H1 (cell line): ENCODE measurements at regions not wholly inside any gene's neighbourhood (a gene's known extent, or its start where the extent isn't known, plus 50 kb on each side); places are given as distances from the start of the nearest gene placed in this dataset.
A peak's percentile ranks its signal among the peaks of the same experiment; 100 is the strongest.

Source experiments
- CTCF ChIA-PET: fragments of 300-600 bp; sonication (Branson Sonifier 250); formaldehyde crosslinking; loops from one replicate; lab custom pipeline; 2021; ENCODE audit not compliant: partially characterized antibody; lab: Charles Lee
- POLR2A ChIA-PET: fragments of 300-600 bp; sonication (Branson Sonifier 250); formaldehyde crosslinking; loops from one replicate; lab custom pipeline; 2021; ENCODE audit warnings: inconsistent platforms; ENCODE audit not compliant: partially characterized antibody; lab: Charles Lee
- DNase-seq, 2 experiments: peaks; one replicate each; pipeline versions ENCODE4 v3.0.0 to v3.0.0-alpha.2; 2010 to 2022; ENCODE audit warnings: low spot score in 2 of 2, low read depth in 1 of 2, mixed read lengths in 1 of 2
- FAIRE-seq: peaks from 2 replicates; lab custom pipeline; 2011; peaks lifted over from hg19 to GRCh38; lab: Jason Lieb, UNC
- H2AFZ ChIP-seq: 2 replicates; pipeline ENCODE4 v1.8.1; 2012; ENCODE audit warnings: low read length, inconsistent platforms
- H2AK5ac ChIP-seq: 2 replicates; pipeline ENCODE4 v1.6.1; 2013; ENCODE audit warnings: low read depth, low read length
- H2BK120ac ChIP-seq: replicated peaks from 2 replicates; pipeline ENCODE3; 2013; ENCODE audit warnings: low read depth, low read length, inconsistent platforms
- H2BK12ac ChIP-seq: 2 replicates; pipeline ENCODE4 v1.6.1; 2013; ENCODE audit warnings: low read depth, low read length
- H2BK15ac ChIP-seq: 2 replicates; pipeline ENCODE4 v1.6.1; 2013; ENCODE audit warnings: low read length
- H2BK20ac ChIP-seq: 2 replicates; pipeline ENCODE4 v1.6.1; 2013; ENCODE audit warnings: low read length
- H2BK5ac ChIP-seq: 2 replicates; pipeline ENCODE4 v1.6.1; 2013; ENCODE audit warnings: low read depth, low read length
- H3K14ac ChIP-seq: 2 replicates; pipeline ENCODE4 v1.6.1; 2013; ENCODE audit warnings: inconsistent platforms; ENCODE audit not compliant: insufficient read length
- H3K18ac ChIP-seq: 2 replicates; pipeline ENCODE4 v1.6.1; 2013; ENCODE audit warnings: low read length; ENCODE audit errors: extremely low read depth
- H3K23ac ChIP-seq: 2 replicates; pipeline ENCODE4 v1.6.1; 2013; ENCODE audit warnings: inconsistent platforms; ENCODE audit not compliant: insufficient read length
- H3K23me2 ChIP-seq: 2 replicates; pipeline ENCODE4 v1.6.1; 2013; ENCODE audit warnings: low read depth, low read length
- H3K27ac ChIP-seq: 2 replicates; pipeline ENCODE4 v1.6.1; 2011; ENCODE audit warnings: low read depth, low read length, inconsistent platforms
- H3K27me3 ChIP-seq, 4 experiments: replicated peaks in 1 of 4; 1 replicate in 1 of 4; 2 replicates in 3 of 4; pipeline versions ENCODE4 v1.6.1 to v1.8.1; 2011 to 2013; ENCODE audit warnings: low read length in 3 of 4, mild to moderate bottlenecking in 3 of 4, inconsistent platforms in 2 of 4, mixed read lengths in 2 of 4, moderate library complexity in 1 of 4; ENCODE audit not compliant: control insufficient read depth in 3 of 4, insufficient read depth in 3 of 4; ENCODE audit errors: extremely low read depth in 1 of 4
- H3K36me3 ChIP-seq, 4 experiments: 2 replicates each; pipeline versions ENCODE4 v1.6.1 to v1.8.1; 2011 to 2013; ENCODE audit warnings: mild to moderate bottlenecking in 4 of 4, low read length in 3 of 4, moderate library complexity in 2 of 4, control low read depth in 1 of 4, inconsistent platforms in 1 of 4; ENCODE audit not compliant: insufficient read depth in 4 of 4, control insufficient read depth in 2 of 4
- H3K4ac ChIP-seq: replicated peaks from 2 replicates; pipeline ENCODE3; 2013; ENCODE audit warnings: low read length, low read depth, mixed read lengths, inconsistent platforms; ENCODE audit not compliant: insufficient read length
- H3K4me1 ChIP-seq, 4 experiments: replicated peaks in 1 of 4; 1 replicate in 1 of 4; 2 replicates in 3 of 4; pipeline versions ENCODE4 v1.6.1 to v1.8.1; 2011 to 2013; ENCODE audit warnings: low read length in 3 of 4, inconsistent platforms in 2 of 4, mixed read lengths in 1 of 4; ENCODE audit not compliant: insufficient read depth in 4 of 4, control insufficient read depth in 3 of 4
- H3K4me2 ChIP-seq, 2 experiments: 2 replicates each; pipeline versions ENCODE4 v1.6.1 to v1.8.1; 2011 to 2013; ENCODE audit warnings: low read depth in 2 of 2, low read length in 2 of 2, control low read depth in 1 of 2, inconsistent platforms in 1 of 2, mild to moderate bottlenecking in 1 of 2; ENCODE audit not compliant: insufficient read depth in 1 of 2
- H3K4me3 ChIP-seq, 4 experiments: fragments of 200-600, 300-600 bp in 1 of 4; sonication (generic), shearing (Covaris generic), sonication (Bioruptor Twin) in 1 of 4; 2 replicates each; pipeline versions ENCODE4 v1.5.1 to v1.8.1; 2011 to 2016; ENCODE audit warnings: low read length in 4 of 4, low read depth in 3 of 4, control low read depth in 2 of 4, inconsistent platforms in 2 of 4, mild to moderate bottlenecking in 2 of 4, mixed read lengths in 1 of 4, moderate library complexity in 1 of 4; ENCODE audit not compliant: insufficient read depth in 2 of 4; ENCODE audit errors: extremely low read depth in 1 of 4
- H3K56ac ChIP-seq: replicated peaks from 2 replicates; pipeline ENCODE3; 2013; ENCODE audit warnings: low read depth, mild to moderate bottlenecking, mixed read lengths, low read length, inconsistent platforms; ENCODE audit not compliant: insufficient read length
- H3K79me1 ChIP-seq: 2 replicates; pipeline ENCODE4 v1.6.1; 2013; ENCODE audit warnings: low read depth, low read length, control low read depth
- H3K79me2 ChIP-seq, 2 experiments: 2 replicates each; pipeline versions ENCODE4 v1.6.1 to v1.8.1; 2012 to 2013; ENCODE audit warnings: low read length in 2 of 2, mild to moderate bottlenecking in 2 of 2, inconsistent platforms in 1 of 2; ENCODE audit not compliant: insufficient read depth in 2 of 2, control insufficient read depth in 1 of 2
- H3K9ac ChIP-seq, 4 experiments: replicated peaks in 1 of 4; 1 replicate in 1 of 4; 2 replicates in 3 of 4; pipeline versions ENCODE4 v1.6.1 to v1.8.1; 2011 to 2013; ENCODE audit warnings: low read depth in 3 of 4, low read length in 3 of 4, control low read depth in 2 of 4, mild to moderate bottlenecking in 2 of 4, moderate library complexity in 2 of 4, inconsistent platforms in 1 of 4; ENCODE audit errors: extremely low read depth in 1 of 4
- H3K9me3 ChIP-seq, 2 experiments: 2 replicates each; pipeline versions ENCODE4 v1.6.1 to v1.8.1; 2012 to 2013; ENCODE audit warnings: mild to moderate bottlenecking in 2 of 2, moderate library complexity in 2 of 2, control low read depth in 1 of 2, inconsistent platforms in 1 of 2, low read depth in 1 of 2, low read length in 1 of 2, mixed read lengths in 1 of 2; ENCODE audit not compliant: insufficient read depth in 2 of 2
- H4K20me1 ChIP-seq, 2 experiments: replicated peaks in 1 of 2; 2 replicates each; pipeline versions ENCODE3 to v1.8.1; 2011 to 2013; ENCODE audit warnings: inconsistent platforms in 2 of 2, low read length in 2 of 2, mild to moderate bottlenecking in 1 of 2; ENCODE audit not compliant: insufficient read depth in 2 of 2, control insufficient read depth in 1 of 2
- H4K5ac ChIP-seq: 2 replicates; pipeline ENCODE4 v1.6.1; 2013; ENCODE audit warnings: low read length, low read depth, mixed read lengths, inconsistent platforms; ENCODE audit not compliant: insufficient read length
- H4K8ac ChIP-seq: 2 replicates; pipeline ENCODE4 v1.8.0; 2013; ENCODE audit warnings: mild to moderate bottlenecking, moderate library complexity, low read length, inconsistent platforms; ENCODE audit not compliant: insufficient read depth; ENCODE audit errors: extremely low read depth
- H4K91ac ChIP-seq: replicated peaks from 2 replicates; pipeline ENCODE3; 2013; ENCODE audit warnings: low read length, mixed read lengths, inconsistent platforms; ENCODE audit not compliant: insufficient read length
- JUND ChIP-seq: IDR thresholded peaks from 2 replicates; pipeline ENCODE4 v1.6.1; 2011; ENCODE audit warnings: mild to moderate bottlenecking, improper control_type of control experiment, low read length
- ZNF274 ChIP-seq: IDR thresholded peaks from 2 replicates; pipeline ENCODE4 v1.7.0; 2012; ENCODE audit warnings: low read length, borderline replicate concordance; ENCODE audit errors: extremely low read depth
- WGBS, 2 experiments: shearing (Covaris generic) in 1 of 2; methylation state at CpG; one replicate each; pipeline versions ENCODE4 v1.1.6 to v1.1.7; 2013 to 2015; ENCODE audit warnings: low lambda C conversion rate in 2 of 2, mixed read lengths in 2 of 2, inconsistent platforms in 1 of 2, low coverage in 1 of 2, missing lambda C conversion rate in 1 of 2; ENCODE audit not compliant: insufficient replicate concordance in 2 of 2, insufficient coverage in 1 of 2, insufficient read length in 1 of 2; ENCODE audit errors: extremely low coverage in 1 of 2, missing lambda C conversion rate in 1 of 2; 5-methylcytosine and 5-hydroxymethylcytosine counted together

- Histone ChIP-seq H3K9me3 (no peaks in the 10 kb centered on the region), H2AFZ (no peak overlapping the region), H3K27ac (no peak overlapping the region), H3K56ac (no peak overlapping the region), H3K23me2 (no peaks in the 10 kb centered on the region), H3K79me1 (no peaks in the 10 kb centered on the region), H3K9ac (no peak overlapping the region), H4K8ac (no peak overlapping the region), H3K4me2 (no peak overlapping the region), H2BK15ac (no peak overlapping the region), H2BK5ac (no peak overlapping the region), H3K14ac (no peak overlapping the region), H2AK5ac (no peak overlapping the region), H3K4me3 (no peak overlapping the region), H4K20me1 (no peaks in the 10 kb centered on the region), H3K4me1 (peaks cover 0 to 7% (median 4%) of the 10 kb centered on the region in 4 experiments; a peak in 3 of 7 replicates), H4K5ac (no peak overlapping the region), H3K36me3 (no peaks in the 10 kb centered on the region), H3K18ac (no peak overlapping the region), H3K4ac (no peak overlapping the region), H2BK20ac (no peak overlapping the region), H3K79me2 (no peaks in the 10 kb centered on the region), H2BK120ac (no peak overlapping the region), H3K23ac (no peak overlapping the region), H3K27me3 (no peaks in the 10 kb centered on the region), H2BK12ac (no peak overlapping the region), H4K91ac (no peak overlapping the region)
- DNase-seq (peak in 1 of 2 experiments; percentile 5), FAIRE-seq (no peak)
- WGBS, 2 experiments, result 79% methylated on average over 3 of the region's 3 CpGs; no CpG with 5 or more reads in 1 of the 2 experiments
- ChIA-PET POLR2A (no interaction called here), CTCF (interaction anchor here (1.0 to 1.3 kb wide), 2 partner anchors 14 to 15 kb away, joined by 3 read pairs; no protein-coding TSS in a partner anchor)
- peak; percentile 50; the same call in 1 of the 2 replicates for TF ChIP-seq JUND
- no peak for TF ChIP-seq ZNF274
Observed at GRCh38 chr7:118080947-118081346, 103.0 kb upstream of the LSM8 start.
